SK-N-DZ (cell line): ENCODE measurements at regions not wholly inside any gene's neighbourhood (a gene's known extent, or its start where the extent isn't known, plus 50 kb on each side); places are given as distances from the start of the nearest gene placed in this dataset.

Source experiments
- DNase-seq: peaks from one replicate; pipeline ENCODE4 v3.0.0-alpha.2; 2015; ENCODE audit warnings: low spot score

GRCh38 chr3:16658004-16658924 lies 53.0 kb upstream of the DAZL start:
- DNase-seq = peak; percentile 37

- no peak for DNase-seq
Measured at GRCh38 chr3:16658925-16659793, 53.9 kb upstream of the DAZL start.

- no peak for DNase-seq
Measured at GRCh38 chr3:16663854-16664712, 58.9 kb upstream of the DAZL start.

GRCh38 chr3:16665282-16665741 lies 60.1 kb upstream of the DAZL start:
- DNase-seq = no peak

- DNase-seq = no peak
Measured at GRCh38 chr3:16666206-16666605, 61.0 kb upstream of the DAZL start.

GRCh38 chr3:16667633-16668032 lies 62.4 kb upstream of the DAZL start:
- DNase-seq = no peak

GRCh38 chr3:16668776-16669545 lies 63.7 kb upstream of the DAZL start:
- no peak for DNase-seq

- no peak for DNase-seq
Measured at GRCh38 chr3:16670191-16670590, 65.0 kb upstream of the DAZL start.

- no peak for DNase-seq
Measured at GRCh38 chr3:16671690-16672089, 66.5 kb upstream of the DAZL start.

GRCh38 chr3:16673530-16673929 lies 68.3 kb upstream of the DAZL start:
- no peak for DNase-seq

- DNase-seq = no peak
Measured at GRCh38 chr3:16675805-16676204, 70.6 kb upstream of the DAZL start.

- DNase-seq = no peak
Measured at GRCh38 chr3:16686679-16687078, 81.5 kb upstream of the DAZL start.

- DNase-seq = no peak
Measured at GRCh38 chr3:16687221-16687620, 82.0 kb upstream of the DAZL start.

GRCh38 chr3:16692486-16693344 lies 87.5 kb upstream of the DAZL start:
- no peak for DNase-seq

- DNase-seq = no peak
Measured at GRCh38 chr3:16693820-16694219, 88.6 kb upstream of the DAZL start.

- DNase-seq = no peak
Measured at GRCh38 chr3:16695710-16696109, 90.5 kb upstream of the DAZL start.

- DNase-seq = no peak
Measured at GRCh38 chr3:16697443-16698147, 92.4 kb upstream of the DAZL start.

GRCh38 chr3:16700651-16701050 lies 95.4 kb upstream of the DAZL start:
- no peak for DNase-seq

- DNase-seq = no peak
Measured at GRCh38 chr3:16704941-16705340, 99.7 kb upstream of the DAZL start.
